ENCODE measurements at regions not wholly inside any gene's neighbourhood (a gene's known extent, or its start where the extent isn't known, plus 50 kb on each side); places are given as distances from the start of the nearest gene placed in this dataset.

DNA sequence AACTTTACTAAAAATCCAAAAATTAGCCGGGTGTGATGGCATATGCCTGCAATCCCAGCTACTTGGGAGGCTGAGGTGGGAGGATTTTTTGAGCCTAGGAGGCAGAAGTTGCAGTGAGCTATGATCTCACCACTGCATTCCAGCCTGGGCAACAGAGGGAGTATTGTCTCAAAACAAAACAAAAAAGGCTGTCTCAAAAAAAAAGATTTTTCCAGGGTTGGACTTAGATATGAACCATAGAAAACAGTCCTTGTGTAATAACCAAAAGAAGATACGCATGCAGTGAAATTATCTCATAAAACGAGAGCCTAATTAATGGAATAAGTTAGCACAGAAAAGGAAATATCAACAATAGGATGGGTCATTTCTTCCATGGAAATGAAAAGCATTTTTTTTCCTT is 320.4 kb upstream of the RASGRP1 start:
- Mint-ChIP-seq H3K36me3 (no peaks in the 10 kb centered on the region), H3K4me3 (no peak overlapping the region), H3K27me3 (peaks cover 5 to 13% of the 10 kb centered on the region in 2 donors), H3K9me3 (no peaks in the 10 kb centered on the region), H3K4me1 (peaks cover 0 to 5% (median 4%) of the 10 kb centered on the region in 3 donors), H3K27ac (no peak overlapping the region)
- H3K4me1 ChIP-seq (ENCODE audit: insufficient read depth, low read length), result no peaks in the 10 kb centered on the region
- no peak overlapping the region for H3K27ac ChIP-seq (ENCODE audit: low read depth, low read length)
- H3K27me3 ChIP-seq (ENCODE audit: insufficient read depth, low read length, poor library complexity, severe bottlenecking), result no peaks in the 10 kb centered on the region
- ChIA-PET POLR2A (no interaction called here), CTCF (no interaction called here)
- DNase-seq, result no peak
- no peaks in the 10 kb centered on the region for H3K9me3 ChIP-seq (ENCODE audit: low read length)
- no peaks in the 10 kb centered on the region for H3K36me3 ChIP-seq (ENCODE audit: insufficient read depth, low read length)
- no peak overlapping the region for H3K4me3 ChIP-seq (ENCODE audit: low read length)

DNA sequence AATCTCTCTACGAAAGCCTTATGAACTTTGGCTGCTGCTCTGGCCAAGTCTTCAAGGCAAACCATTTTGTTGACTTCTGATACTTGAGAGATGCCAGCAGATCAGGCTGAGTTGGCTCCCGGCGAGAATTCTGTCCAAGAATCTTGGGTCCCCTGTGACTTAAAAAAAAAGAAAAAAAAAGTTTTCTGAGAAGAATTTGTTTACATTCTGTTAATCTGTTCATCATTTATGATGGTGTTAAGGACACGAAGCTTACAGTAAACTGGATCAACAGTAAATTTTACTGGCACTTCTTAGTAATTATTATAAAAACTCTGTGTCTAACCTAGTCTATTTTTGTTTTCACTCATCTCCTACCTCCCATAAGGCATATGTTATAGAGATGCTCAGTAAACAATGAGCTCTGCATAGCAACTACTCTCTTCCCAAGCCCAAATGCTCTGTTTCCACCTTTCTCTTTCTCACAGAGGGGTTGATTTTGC is 320.9 kb upstream of the RASGRP1 start:
- no peaks in the 10 kb centered on the region for H3K9me3 ChIP-seq (ENCODE audit: low read length)
- no peaks in the 10 kb centered on the region for H3K36me3 ChIP-seq (ENCODE audit: insufficient read depth, low read length)
- H3K27ac Mint-ChIP-seq, result no peak overlapping the region
- no peaks in the 10 kb centered on the region for H3K9me3 Mint-ChIP-seq
- no peaks in the 10 kb centered on the region for H3K4me1 ChIP-seq (ENCODE audit: insufficient read depth, low read length)
- CTCF ChIA-PET, result no interaction called here
- H3K4me1 Mint-ChIP-seq, result peaks cover 0 to 5% (median 4%) of the 10 kb centered on the region in 3 donors
- no peak overlapping the region for H3K4me3 Mint-ChIP-seq
- H3K4me3 ChIP-seq (ENCODE audit: low read length), result no peak overlapping the region
- H3K27me3 ChIP-seq (ENCODE audit: insufficient read depth, low read length, poor library complexity, severe bottlenecking), result no peaks in the 10 kb centered on the region
- DNase-seq, result no peak
- peaks cover 6 to 13% of the 10 kb centered on the region in 2 donors for H3K27me3 Mint-ChIP-seq
- no peak overlapping the region for H3K27ac ChIP-seq (ENCODE audit: low read depth, low read length)
- no peaks in the 10 kb centered on the region for H3K36me3 Mint-ChIP-seq
- POLR2A ChIA-PET, result no interaction called here

DNA sequence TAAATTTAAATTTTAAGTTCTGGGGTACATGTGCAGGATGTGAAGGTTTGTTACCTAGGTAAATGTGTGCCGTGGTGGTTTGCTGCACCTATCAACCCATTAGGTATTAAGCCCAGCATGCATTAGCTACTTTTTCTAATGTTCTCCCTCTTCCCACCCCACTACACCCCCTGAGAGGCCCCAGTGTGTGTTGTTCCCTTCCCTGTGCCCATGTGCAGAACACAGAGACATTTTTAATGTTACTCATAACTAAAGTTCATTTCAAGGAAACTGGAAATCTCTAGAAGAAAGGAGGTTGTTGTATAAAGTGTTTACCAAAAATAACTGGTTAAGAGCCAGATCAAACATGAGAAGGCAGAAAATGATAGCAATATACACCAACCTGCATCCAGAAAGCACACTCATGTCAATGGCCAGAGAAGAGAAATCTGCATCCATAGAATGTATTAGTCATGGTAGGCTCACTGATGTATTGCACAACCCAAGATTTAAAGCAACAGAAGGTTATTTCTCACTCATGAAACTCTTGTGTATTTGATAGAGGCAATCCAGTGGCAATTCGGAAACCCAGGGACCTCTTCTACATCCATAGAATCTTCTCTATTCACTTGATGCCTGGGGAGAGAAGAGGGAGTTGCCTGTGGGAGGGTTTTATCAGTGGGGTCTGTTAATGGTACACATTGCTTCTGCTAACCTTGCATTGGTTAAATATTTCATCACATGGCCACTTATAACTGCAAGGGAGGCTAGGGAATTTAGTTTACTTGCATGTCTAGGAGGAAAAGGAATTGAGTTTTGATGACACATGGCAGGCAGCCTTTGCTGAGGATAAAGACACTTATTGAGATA is 321.9 kb upstream of the RASGRP1 start:
- no peak overlapping the region for H3K4me3 Mint-ChIP-seq
- peaks cover 10 to 16% of the 10 kb centered on the region in 2 donors for H3K27me3 Mint-ChIP-seq
- POLR2A ChIA-PET, result no interaction called here
- H3K36me3 Mint-ChIP-seq, result no peaks in the 10 kb centered on the region
- no peaks in the 10 kb centered on the region for H3K36me3 ChIP-seq (ENCODE audit: insufficient read depth, low read length)
- no peaks in the 10 kb centered on the region for H3K4me1 ChIP-seq (ENCODE audit: insufficient read depth, low read length)
- H3K27ac ChIP-seq (ENCODE audit: low read depth, low read length), result no peak overlapping the region
- no peaks in the 10 kb centered on the region for H3K27me3 ChIP-seq (ENCODE audit: insufficient read depth, low read length, poor library complexity, severe bottlenecking)
- no peak overlapping the region for H3K4me3 ChIP-seq (ENCODE audit: low read length)
- DNase-seq, result no peak
- H3K4me1 Mint-ChIP-seq, result peaks cover 0 to 5% (median 4%) of the 10 kb centered on the region in 3 donors
- no peaks in the 10 kb centered on the region for H3K9me3 Mint-ChIP-seq
- H3K9me3 ChIP-seq (ENCODE audit: low read length), result no peaks in the 10 kb centered on the region
- CTCF ChIA-PET, result no interaction called here
- H3K27ac Mint-ChIP-seq, result no peak overlapping the region

DNA sequence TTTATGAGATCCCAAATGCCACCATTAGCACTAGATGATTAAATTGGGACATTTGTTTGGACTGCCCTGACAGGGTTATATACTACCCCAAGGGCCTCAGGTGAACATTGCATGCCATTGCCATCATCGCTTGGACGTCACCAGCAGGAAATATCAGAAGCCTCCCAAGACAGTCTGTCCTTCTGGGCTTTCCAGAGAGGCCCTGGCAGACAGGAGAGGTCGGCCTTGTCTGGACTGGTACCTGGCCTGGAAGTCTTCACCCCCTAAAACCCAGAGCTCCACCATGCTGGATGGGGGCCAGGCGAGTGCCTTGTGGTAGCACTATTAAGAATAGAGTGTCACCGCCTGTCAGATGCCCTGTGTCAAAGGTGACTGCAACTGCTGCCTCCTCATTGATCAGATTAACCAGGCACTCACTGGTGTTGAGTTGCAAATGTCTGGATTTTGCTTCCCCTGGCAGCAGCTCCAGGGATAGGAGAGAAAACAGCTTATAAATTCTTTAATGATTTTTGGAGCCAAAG is 324.1 kb upstream of the RASGRP1 start:
- H3K4me3 Mint-ChIP-seq, result no peak overlapping the region
- H3K27me3 Mint-ChIP-seq, result peaks cover 10 to 25% of the 10 kb centered on the region in 2 donors
- no peak overlapping the region for H3K27ac ChIP-seq (ENCODE audit: low read depth, low read length)
- no peaks in the 10 kb centered on the region for H3K9me3 ChIP-seq (ENCODE audit: low read length)
- H3K4me1 ChIP-seq (ENCODE audit: insufficient read depth, low read length), result no peaks in the 10 kb centered on the region
- H3K4me3 ChIP-seq (ENCODE audit: low read length), result no peak overlapping the region
- H3K27ac Mint-ChIP-seq, result no peak overlapping the region
- ChIA-PET POLR2A (no interaction called here), CTCF (no interaction called here)
- peaks cover 0 to 5% (median 4%) of the 10 kb centered on the region in 3 donors for H3K4me1 Mint-ChIP-seq
- peaks cover 0 to 5% (median 0%) of the 10 kb centered on the region in 5 donors for H3K9me3 Mint-ChIP-seq
- no peak for DNase-seq
- H3K36me3 ChIP-seq (ENCODE audit: insufficient read depth, low read length), result no peaks in the 10 kb centered on the region
- H3K36me3 Mint-ChIP-seq, result peaks cover 0 to 6% (median 0%) of the 10 kb centered on the region in 3 donors
- H3K27me3 ChIP-seq (ENCODE audit: insufficient read depth, low read length, poor library complexity, severe bottlenecking), result no peaks in the 10 kb centered on the region

DNA sequence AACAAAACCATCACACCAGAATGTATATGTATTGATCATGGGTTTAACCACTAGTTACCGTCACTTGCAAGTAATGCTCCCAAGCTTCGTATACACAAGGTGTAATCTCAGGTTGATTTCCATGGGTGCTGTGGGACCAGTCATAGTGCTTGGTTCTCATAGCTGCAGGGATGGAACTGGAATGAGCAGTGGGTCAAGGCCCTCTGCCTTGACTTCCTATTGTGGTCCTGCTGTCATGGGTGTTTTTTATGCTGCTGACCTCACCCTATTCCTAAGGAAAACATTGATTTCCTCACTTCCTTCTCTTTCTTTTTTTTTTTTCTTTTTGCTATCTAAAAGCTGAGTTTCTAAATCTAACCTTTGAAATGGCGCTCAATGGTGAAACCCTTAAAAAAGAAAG is 325.6 kb upstream of the RASGRP1 start:
- peaks cover 9 to 25% of the 10 kb centered on the region in 2 donors for H3K27me3 Mint-ChIP-seq
- Histone ChIP-seq H3K27ac (ENCODE audit: low read depth, low read length) (no peak overlapping the region), H3K27me3 (ENCODE audit: insufficient read depth, low read length, poor library complexity, severe bottlenecking) (no peaks in the 10 kb centered on the region), H3K36me3 (ENCODE audit: insufficient read depth, low read length) (no peaks in the 10 kb centered on the region), H3K9me3 (ENCODE audit: low read length) (no peaks in the 10 kb centered on the region), H3K4me3 (ENCODE audit: low read length) (no peak overlapping the region), H3K4me1 (ENCODE audit: insufficient read depth, low read length) (no peaks in the 10 kb centered on the region)
- ChIA-PET POLR2A (no interaction called here), CTCF (no interaction called here)
- H3K4me1 Mint-ChIP-seq, result no peaks in the 10 kb centered on the region
- no peak overlapping the region for H3K27ac Mint-ChIP-seq
- H3K36me3 Mint-ChIP-seq, result peaks cover 0 to 6% (median 0%) of the 10 kb centered on the region in 3 donors
- no peak for DNase-seq
- H3K9me3 Mint-ChIP-seq, result peaks cover 0 to 5% (median 0%) of the 10 kb centered on the region in 5 donors
- H3K4me3 Mint-ChIP-seq, result no peak overlapping the region

DNA sequence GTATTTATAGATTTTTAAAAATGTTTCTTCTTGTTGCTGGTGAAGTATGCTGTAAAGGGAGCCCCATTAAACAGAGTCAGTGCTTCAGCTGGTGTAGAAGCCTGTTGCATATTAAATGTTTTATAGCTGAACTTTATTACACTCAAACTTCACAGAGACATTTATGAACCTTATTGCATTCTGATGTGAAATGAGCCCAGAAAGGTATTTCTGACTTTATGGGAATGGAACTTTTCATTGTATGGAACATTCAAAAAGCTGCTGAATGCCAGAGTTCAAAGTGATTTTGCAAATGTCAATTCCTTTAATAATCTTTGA is 329.3 kb upstream of the RASGRP1 start:
- no peaks in the 10 kb centered on the region for H3K27me3 ChIP-seq (ENCODE audit: insufficient read depth, low read length, poor library complexity, severe bottlenecking)
- H3K4me1 ChIP-seq (ENCODE audit: insufficient read depth, low read length), result no peaks in the 10 kb centered on the region
- CTCF ChIA-PET, result no interaction called here
- H3K36me3 ChIP-seq (ENCODE audit: insufficient read depth, low read length), result no peaks in the 10 kb centered on the region
- H3K36me3 Mint-ChIP-seq, result peaks cover 0 to 6% (median 0%) of the 10 kb centered on the region in 3 donors
- no peak for DNase-seq
- H3K9me3 Mint-ChIP-seq, result peaks cover 0 to 5% (median 0%) of the 10 kb centered on the region in 5 donors
- H3K27ac ChIP-seq (ENCODE audit: low read depth, low read length), result no peak overlapping the region
- no peak overlapping the region for H3K27ac Mint-ChIP-seq
- peaks cover 6 to 19% of the 10 kb centered on the region in 2 donors for H3K27me3 Mint-ChIP-seq
- POLR2A ChIA-PET, result no interaction called here
- H3K4me3 ChIP-seq (ENCODE audit: low read length), result no peak overlapping the region
- H3K9me3 ChIP-seq (ENCODE audit: low read length), result no peaks in the 10 kb centered on the region
- no peaks in the 10 kb centered on the region for H3K4me1 Mint-ChIP-seq
- H3K4me3 Mint-ChIP-seq, result no peak overlapping the region

DNA sequence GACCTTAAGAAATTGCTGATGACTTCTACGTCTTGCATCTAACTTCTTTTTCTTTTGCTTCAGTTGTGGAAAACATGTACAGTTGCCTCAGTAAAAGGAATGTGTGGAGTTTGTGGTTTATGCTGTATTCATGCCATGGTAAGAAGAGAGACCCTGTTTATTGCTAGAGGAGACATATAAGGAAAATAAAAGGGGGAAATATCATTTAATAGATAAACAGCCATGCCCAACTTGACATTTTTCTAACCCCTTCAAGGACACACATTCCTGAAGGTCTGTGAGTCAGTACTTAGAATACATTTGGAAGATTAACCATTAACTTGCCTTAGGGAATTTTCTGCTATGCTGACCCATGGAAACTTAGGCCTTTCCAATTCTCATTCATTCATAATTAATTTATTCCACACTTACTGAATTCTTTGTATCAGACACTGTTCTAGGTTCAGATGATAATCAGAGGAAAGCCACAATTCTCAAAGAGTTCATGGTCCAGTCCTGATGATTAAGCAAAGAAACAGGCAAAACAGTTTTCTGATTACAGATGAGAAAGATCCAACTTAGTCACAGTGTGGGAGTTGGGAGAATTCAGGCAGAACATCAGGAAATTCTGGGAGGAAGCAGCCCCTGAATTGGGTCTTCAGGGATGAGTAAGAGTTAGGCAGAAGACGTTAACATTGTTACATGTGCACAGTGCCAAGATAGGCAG is 329.8 kb upstream of the RASGRP1 start:
- Mint-ChIP-seq H3K4me3 (no peak overlapping the region), H3K36me3 (peaks cover 0 to 6% (median 0%) of the 10 kb centered on the region in 3 donors), H3K27ac (no peak overlapping the region), H3K4me1 (no peaks in the 10 kb centered on the region), H3K9me3 (peaks cover 0 to 5% (median 0%) of the 10 kb centered on the region in 5 donors), H3K27me3 (peaks cover 6 to 19% of the 10 kb centered on the region in 2 donors)
- Histone ChIP-seq H3K4me1 (ENCODE audit: insufficient read depth, low read length) (no peaks in the 10 kb centered on the region), H3K4me3 (ENCODE audit: low read length) (no peak overlapping the region), H3K36me3 (ENCODE audit: insufficient read depth, low read length) (no peaks in the 10 kb centered on the region), H3K9me3 (ENCODE audit: low read length) (no peaks in the 10 kb centered on the region), H3K27ac (ENCODE audit: low read depth, low read length) (no peak overlapping the region), H3K27me3 (ENCODE audit: insufficient read depth, low read length, poor library complexity, severe bottlenecking) (no peaks in the 10 kb centered on the region)
- POLR2A ChIA-PET, result no interaction called here
- CTCF ChIA-PET, result no interaction called here
- DNase-seq, result no peak
